T-helper 2 cell (primary cell): ENCODE measurements at regions not wholly inside any gene's neighbourhood (a gene's known extent, or its start where the extent isn't known, plus 50 kb on each side); places are given as distances from the start of the nearest gene placed in this dataset.
A peak's percentile ranks its signal among the peaks of the same experiment; 100 is the strongest.
"Not testable (repeated sequence)": the region's sequence is repeated elsewhere in the genome, so short reads cannot be mapped to it uniquely, and the experiment has no call there.

Experiments used
- DNase-seq, 5 experiments: peaks; one replicate each; pipeline versions ENCODE4 v3.0.0 to v3.0.0-alpha.2; 2012 to 2022

DNA sequence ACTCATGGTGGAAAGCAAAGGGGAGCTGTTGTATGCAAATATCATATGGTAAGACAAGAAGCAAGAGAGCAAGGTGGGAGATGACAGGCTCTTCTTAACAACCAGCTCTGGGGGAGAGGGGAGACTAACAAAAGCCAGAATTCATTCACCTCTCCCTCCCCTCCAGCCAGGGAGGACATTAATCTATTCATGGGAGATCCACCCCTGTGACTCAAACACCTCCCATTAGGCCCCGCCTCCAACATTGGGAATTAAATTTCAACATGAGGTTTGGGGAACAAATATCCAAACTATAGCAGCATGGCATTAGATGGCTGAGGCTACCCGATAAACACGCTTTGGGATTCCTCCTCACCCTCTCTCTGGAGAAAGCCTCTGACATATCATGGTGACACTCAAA, 210.6 kb downstream of the RHOU start:
- no peak for DNase-seq

DNA sequence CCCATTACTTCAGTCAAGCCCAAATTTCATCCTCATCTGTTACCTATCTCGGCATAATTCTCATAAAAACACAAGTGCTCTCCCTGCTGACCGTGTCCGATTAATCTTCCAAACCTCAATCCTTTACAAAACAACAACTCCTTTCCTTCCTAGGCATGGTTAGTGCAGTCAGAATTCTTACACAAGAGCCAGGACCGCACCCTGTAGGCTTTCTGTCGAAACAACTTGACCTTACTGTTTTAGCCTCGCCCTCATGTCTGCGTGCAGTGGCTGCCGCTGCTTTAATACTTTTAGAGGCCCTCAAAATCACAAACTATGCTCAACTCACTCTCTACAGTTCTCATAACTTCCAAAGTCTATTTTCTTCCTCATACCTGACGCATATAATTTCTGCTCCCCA, 214.3 kb downstream of the RHOU start:
- not testable (repeated sequence) for DNase-seq

DNA sequence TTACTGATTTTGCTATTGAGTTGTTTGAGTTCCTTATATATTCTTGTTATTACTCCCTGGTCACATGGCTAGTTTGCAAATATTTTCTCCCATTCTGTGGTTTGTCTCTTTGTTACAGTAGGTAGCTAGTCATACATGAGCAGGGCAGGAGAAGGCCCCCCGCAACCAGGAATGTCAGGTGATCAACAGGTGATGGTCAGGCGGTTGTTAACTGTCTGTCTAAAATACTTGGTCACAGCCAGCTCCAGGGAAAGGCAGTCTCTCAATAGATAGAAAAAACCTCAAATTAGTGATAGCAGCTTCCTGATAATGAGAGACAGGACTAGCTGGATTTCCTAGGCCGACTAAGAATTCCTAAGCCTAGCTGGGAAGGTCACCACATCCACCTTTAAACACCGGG, 217.9 kb downstream of the RHOU start:
- DNase-seq = no peak

DNA sequence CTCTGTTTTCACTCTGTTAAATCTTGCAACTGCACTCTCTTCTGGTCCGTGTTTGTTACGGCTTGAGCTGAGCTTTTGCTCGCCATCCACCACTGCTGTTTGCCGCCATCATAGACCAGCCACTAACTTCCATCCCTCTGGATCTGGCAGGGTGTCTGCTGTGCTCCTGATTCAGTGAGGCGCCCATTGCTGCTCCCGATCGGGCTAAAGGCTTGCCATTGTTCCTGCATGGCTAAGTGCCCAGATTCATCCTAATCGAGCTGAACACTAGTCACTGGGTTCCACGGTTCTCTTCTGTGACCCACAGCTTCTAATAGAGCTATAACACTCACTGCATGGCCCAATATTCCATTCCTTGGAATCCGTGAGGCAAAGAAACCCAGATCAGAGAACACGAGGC, 218.5 kb downstream of the RHOU start:
- not testable (repeated sequence) for DNase-seq

DNA sequence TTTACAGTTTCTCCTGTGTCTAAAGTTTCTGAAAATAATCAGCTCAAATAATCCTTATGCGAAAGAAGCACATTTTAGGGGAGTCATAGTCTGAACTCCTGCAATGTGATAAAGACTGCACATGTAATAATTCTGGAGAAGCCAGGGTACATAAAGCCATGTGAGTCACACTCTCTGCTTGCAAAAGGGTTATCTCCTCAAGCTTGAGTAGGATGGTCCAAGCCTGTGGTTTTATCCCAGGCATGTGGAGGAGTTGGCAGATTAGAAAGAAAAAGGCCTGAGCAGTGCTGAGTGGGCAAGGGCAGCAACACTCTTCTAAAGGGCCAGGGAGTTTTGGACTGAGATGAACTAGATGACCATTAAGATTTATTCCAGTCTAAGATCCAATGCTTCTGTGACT, 220.4 kb downstream of the RHOU start:
- DNase-seq = no peak

GRCh38 chr1:228956864-228957263, 221.6 kb downstream of the RHOU start:
- no peak for DNase-seq

DNA sequence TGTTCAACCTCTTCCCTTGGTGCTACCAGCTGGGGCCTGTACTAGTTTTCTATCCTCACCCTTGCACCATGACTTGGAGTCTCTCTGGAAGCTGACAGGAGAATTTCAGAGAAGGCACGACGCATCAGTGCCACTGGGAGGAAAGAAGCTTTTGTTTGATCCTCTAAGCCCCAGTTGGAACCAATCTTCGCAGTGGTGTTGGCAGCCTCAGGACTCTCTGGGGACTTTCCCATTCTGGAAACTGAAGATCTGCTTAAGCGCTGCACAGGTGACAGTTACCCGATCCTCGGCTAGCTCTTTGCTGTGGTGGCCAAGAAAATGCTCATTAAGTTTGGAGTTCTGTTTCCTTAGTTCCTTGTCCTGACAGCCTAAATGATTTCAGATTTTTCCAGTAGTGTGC, 222.3 kb downstream of the RHOU start:
- DNase-seq = no peak

DNA sequence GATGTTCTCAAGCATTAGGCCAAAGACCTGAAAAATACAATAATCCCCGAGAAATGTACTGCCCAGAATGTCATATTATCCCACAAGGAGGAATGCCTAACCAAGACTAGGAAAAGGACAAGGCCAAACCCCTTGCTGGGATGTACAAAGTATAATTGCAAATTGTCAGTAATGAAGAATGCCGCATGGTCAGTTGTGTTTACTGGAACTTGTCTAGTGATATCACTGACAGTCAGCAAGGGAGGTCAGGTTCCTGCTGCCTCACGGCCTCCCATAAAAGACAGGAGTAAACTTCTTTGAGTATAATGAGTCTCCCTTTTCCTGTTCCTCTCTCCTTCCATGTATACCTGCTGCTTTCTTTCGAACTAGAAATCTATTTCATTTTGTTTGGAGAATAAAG, 222.8 kb downstream of the RHOU start:
- no peak for DNase-seq

- no peak for DNase-seq
Observed at GRCh38 chr1:228958741-228959140, 223.5 kb downstream of the RHOU start.

- no peak for DNase-seq
Observed at GRCh38 chr1:228960705-228961104, 225.4 kb downstream of the RHOU start.

DNA sequence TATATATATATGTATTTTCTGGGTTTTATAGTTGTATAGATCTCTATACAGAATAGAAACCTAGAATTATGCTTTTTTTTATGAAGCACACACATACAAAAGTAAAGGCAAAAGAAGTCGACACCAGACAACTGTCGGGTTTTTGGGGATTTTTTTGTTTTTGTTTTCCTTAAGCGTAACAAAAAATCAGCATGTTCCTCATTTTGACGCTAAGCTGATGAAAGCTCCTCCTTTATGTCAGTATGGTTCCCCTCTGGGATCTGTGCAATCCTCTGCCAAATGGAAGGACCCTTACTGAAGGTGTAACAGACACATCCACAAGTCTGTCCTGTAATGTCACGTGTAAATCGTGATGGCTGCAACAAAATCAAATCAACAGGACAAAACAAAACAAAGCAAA, 226.2 kb downstream of the RHOU start:
- DNase-seq = no peak

- DNase-seq = no peak
Observed at GRCh38 chr1:228963795-228964177, 228.5 kb downstream of the RHOU start.

GRCh38 chr1:228964178-228965089, 229.2 kb downstream of the RHOU start:
- no peak for DNase-seq

DNA sequence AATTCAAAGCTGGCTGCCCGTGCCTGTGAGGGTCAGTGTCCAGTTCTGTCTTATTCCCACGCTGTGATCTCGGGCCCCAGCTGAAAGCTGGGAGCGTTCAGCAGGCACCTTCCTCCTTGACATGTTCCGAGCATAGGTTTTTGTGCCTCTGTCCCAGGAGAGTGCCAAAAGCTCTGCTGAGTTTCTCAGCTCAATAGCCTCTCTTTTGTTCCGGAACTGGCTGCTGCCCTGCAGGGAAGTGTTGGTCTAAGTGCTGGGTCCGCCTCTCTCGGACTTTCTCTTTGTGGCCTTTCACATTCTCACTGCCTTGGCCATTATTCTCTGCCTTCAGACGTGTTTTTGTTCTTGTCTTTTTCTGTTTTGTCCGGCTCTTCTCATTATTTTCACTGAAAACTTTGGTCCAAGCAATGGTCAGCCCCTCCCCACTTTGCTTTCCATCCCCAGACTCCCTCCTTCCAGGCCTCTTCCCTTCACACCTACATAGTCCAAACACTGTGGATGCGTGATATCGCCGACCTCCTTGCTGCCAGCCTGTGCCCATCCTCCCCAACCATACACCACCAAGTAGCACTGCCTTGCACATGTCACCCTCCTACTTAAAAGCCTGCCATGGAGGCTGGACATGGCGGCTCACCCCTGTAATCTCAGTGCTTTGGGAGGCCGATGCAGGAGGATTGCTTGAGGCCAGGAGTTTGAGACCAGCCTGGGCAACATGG, 233.8 kb downstream of the RHOU start:
- DNase-seq = no peak

DNA sequence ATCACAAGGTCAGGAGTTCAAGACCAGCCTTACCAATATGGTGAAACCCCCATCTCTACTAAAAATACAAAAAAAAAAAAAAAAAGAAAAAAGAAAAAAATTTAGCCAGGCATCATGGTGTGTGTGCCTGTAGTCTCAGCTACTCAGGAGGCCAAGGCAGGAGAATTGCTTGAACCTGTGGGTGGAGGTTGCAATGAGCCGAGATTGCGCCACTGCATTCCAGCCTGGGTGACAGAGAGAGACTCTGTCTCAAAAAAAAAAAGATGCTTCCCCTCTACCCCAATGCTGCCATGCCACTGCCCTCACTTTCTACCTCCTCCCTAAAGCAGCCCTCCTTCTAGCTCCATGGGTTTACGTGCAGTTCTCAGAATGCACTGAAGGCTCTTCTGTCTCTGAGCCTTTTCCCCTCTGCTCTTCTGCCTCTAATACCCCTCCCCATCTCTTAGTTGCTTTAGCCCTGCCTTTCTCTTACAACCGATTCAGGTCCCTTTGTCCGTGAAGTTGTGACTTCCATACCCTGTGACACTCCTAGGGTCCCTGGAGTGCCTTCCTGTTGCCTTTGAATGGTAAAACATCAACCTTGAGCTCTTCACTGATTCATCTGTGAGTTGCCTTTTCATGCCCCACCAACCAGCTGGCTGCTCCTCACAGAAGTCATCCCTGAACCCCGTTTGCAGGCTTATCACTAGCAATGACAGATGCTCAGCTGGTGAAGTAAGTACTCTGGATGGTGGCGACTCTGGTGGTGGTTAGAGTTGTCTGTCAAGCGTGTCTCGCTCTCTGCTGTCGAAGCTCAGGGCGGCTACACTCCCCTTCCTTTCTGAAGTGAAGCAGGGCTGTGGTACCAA, 234.9 kb downstream of the RHOU start:
- DNase-seq = no peak

GRCh38 chr1:228972576-228972975, 237.3 kb downstream of the RHOU start:
- peak in 1 of 5 experiments; percentile 14 for DNase-seq

DNA sequence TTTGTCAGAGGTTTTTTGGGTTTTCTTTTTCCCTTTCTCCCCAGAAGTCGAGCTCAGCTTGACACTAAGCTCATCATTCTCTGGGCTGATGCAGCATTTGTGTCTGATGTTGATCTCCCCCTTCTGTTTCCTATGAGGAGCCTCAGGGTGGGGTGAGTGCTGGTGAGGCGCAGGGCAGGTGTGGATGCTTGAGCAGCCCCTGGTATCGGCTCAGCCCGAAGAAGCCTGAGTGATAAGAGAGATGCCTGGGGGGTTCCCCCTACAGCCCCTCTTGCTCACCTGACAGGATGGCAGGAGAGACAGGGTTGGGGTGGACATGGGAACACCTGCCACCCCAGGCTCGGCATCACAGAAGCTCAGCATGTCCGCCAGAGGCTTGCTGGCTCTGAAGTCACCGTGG, 239.0 kb downstream of the RHOU start:
- DNase-seq = no peak

GRCh38 chr1:228975238-228975907, 240.1 kb downstream of the RHOU start:
- DNase-seq = no peak

- no peak for DNase-seq
Observed at GRCh38 chr1:228976316-228976715, 241.0 kb downstream of the RHOU start.

DNA sequence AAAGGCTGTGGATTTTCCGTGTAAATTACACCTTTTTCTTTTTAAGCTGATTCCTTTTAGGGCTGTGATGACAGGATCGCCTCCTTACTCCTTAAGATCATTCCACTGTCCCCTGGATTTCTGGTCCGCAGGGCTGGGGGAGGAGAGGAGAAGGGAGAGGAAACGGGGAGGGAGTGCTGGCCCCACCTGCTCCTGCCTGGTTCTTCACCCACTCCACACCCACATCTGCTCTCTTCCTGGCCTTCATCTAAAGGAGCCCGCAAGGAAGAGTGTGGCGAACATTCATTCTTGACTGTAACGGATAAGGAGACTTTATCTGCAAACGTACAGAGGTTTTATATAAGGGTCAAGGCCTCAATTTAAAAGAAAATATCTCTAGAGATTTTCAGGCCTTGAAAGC, 242.0 kb downstream of the RHOU start:
- no peak for DNase-seq

GRCh38 chr1:228977741-228978140, 242.5 kb downstream of the RHOU start:
- DNase-seq = no peak

DNA sequence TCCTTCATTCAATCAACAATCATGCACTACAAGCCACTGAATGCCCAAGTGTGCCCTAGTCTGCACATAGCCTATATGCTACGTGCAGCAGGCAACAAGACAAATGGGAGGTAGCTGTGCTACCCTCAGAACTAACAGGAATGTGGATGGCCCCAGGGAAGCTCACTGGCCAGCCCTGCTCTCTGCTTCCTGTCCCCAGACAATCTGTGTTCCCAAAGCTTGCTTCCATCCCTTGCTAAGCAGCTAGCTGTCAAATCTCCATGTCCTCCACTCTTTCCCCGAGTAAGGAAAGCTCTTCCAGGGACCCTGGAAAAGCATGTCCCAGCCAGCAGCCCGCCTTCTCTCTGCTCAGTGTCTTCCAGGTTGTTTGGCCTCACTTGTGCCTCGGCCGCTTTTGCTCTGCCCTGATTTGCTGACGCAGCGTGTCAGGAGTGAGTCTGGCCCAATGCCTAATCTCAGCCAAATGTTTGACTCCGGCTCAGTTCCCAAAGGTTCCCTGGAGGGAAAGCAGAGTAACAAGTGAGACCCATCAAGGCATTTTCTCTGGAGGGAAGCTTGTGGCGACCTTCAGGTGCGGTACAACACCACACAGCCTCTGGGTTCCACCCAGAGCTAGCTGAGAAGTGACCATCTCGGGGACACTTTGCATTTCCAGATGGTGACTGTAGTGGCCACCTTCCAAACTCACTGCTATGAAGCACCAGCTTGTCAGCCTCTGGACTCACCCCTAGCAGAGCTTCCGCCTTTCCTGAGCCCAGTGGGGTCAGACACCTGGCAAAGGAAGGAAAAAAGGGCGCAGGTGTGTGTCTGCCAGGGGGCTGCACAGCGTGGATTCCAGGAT, 243.4 kb downstream of the RHOU start:
- DNase-seq = no peak
